RPMI8226 (cell line): ENCODE measurements at regions not wholly inside any gene's neighbourhood (a gene's known extent, or its start where the extent isn't known, plus 50 kb on each side); places are given as distances from the start of the nearest gene placed in this dataset.

Experiments used
- DNase-seq: peaks from one replicate; pipeline ENCODE4 v3.0.0-alpha.2; 2015

DNA sequence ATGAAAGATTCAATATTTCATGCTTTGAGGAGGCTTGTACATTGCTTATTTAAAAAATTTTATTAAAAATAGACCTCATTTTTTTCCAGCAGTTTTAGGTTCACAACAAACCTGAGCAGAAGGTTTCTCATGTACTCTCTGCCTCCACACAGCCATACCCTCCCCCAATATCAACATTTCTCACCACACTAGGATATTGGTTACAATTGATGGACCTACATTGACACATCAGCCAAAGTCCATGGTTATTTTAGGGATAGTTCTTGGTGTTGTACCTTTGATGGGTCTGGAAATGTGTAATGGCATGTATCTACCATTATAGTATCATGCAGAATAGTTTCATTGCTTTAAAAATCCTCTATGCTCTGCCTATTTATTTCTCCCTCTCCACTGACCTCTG, 611.0 kb downstream of the KCTD8 start:
- DNase-seq, result no peak

DNA sequence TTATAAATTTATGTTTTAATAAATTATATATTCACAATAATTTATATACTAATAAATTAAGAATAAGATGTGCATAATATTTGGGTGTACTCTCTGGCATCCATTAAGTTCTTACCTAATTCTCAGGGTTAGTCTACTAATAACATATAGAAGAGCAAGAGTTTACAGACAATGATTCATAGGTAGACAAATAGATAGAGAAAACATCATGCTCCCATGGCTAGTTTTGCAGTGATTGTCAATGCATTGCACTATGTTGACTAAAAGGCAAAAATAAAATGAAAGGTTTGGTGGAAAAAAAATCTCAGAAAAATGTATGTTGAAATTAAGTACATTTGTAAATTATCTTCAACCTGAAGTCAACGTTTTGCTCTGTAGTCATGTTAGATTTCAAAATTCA, 606.0 kb downstream of the KCTD8 start:
- no peak for DNase-seq

DNA sequence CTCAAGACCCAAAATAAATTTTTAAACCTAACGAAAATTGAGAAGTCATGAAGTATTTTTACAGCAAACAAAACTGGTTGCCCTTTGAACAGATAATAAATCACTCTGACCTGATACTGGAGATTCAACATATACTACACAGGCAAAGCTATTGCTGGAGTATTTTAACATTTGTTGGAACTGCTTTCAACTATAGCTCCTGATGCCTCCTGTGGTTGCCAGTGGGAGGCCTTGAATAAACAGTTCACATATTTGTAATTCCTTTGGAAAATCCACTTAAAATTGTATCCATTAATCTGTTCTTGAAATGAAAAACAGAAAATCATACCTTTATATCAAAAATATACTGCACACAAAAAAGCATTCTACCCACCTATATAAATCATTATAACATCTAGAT, 605.1 kb downstream of the KCTD8 start:
- no peak for DNase-seq

GRCh38 chr4:43846111-43846587, 602.5 kb downstream of the KCTD8 start:
- DNase-seq, result no peak

GRCh38 chr4:43853565-43854264, 594.9 kb downstream of the KCTD8 start:
- no peak for DNase-seq

- DNase-seq, result no peak
These were observed 593.3 kb downstream of the KCTD8 start for GRCh38 chr4:43855283-43855682.

DNA sequence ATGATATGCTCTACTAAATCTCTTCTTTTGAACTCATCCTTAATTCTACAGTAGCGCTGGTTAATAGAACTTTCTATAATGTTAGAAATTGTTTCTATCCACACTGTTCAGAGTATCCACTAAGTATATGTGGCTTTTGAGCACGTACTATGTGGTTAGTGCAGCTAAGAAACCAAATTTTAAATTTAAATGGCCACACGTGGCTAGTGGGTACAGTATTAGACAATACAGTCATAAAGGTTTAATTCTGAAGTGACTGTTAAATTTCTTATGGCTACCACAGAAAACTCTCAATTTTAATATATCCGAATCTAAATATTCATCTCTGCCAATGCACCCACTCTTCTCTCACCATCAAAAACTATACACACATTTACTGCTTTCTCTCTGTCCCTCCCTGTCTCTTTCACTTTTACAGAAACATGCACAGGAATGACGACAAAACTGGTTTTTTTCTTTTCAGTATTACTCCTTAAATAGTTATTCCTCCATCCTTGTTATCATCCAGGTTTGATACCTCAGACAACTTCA, 583.9 kb downstream of the KCTD8 start:
- no peak for DNase-seq

DNA sequence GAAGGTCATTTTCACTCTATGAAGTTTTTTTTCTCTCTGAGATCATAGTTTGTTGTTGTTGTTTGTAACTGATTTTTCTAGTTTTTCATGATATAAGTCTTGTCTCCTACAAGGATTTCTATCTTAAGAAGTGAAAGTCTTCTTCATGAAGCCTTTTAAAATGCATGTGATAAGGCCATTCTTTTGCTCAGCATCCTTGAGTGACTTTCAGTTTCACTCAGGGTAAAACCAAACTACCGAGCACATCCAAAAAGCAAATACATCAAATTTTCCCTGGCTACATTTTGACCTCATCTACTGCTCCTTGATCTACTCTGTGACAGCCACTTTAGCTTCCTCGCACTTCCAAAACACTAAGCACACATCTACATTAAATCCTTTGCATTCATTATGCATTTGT, 580.7 kb downstream of the KCTD8 start:
- no peak for DNase-seq

GRCh38 chr4:43875655-43876054, 573.0 kb downstream of the KCTD8 start:
- no peak for DNase-seq

GRCh38 chr4:43882470-43882869, 566.1 kb downstream of the KCTD8 start:
- no peak for DNase-seq

GRCh38 chr4:43886196-43886595, 562.4 kb downstream of the KCTD8 start:
- no peak for DNase-seq

DNA sequence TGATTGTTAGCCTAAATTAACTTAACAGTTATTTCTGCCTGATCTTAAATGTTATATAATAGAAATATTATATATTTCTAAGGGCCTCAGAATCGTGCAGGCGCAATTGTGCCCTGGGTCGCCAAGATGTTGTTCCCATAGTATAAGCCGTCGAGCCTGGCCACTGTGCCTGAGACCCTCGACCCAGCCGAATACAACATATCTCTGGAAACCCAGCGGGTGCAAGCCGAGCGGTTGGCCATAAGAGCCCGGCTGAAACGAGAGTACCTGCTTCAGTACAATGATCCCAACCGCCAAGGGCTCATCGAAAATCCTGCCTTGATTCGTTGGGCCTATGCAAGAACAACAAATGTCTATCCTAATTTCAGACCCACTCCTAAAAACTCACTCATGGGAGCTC, 549.8 kb downstream of the KCTD8 start:
- no peak for DNase-seq

- DNase-seq, result no peak
These were observed 545.2 kb downstream of the KCTD8 start for GRCh38 chr4:43903456-43903855.

GRCh38 chr4:43918377-43918776, 530.2 kb downstream of the KCTD8 start:
- no peak for DNase-seq

DNA sequence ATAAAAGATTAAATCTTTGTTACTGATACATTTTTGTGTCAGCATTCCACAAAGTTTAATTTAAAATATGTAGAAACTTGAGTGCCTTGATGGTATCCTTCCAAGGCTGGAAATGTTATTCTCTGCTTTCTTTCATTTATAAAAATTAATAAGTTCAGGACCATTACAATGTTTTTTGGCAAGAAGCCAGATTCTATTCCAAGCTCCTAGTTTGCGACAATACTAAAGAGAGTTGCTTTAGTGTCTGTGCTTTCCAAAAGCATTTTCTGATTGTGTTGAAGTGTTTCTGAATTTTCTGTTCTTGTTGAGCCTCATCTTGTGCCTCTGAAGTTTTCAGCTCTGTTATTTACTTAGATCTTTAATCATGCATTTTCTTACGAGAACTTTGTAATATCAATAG, 516.2 kb downstream of the KCTD8 start:
- DNase-seq, result no peak

- no peak for DNase-seq
These were observed 504.6 kb downstream of the KCTD8 start for GRCh38 chr4:43943998-43944397.

- no peak for DNase-seq
These were observed 488.6 kb downstream of the KCTD8 start for GRCh38 chr4:43959976-43960375.

DNA sequence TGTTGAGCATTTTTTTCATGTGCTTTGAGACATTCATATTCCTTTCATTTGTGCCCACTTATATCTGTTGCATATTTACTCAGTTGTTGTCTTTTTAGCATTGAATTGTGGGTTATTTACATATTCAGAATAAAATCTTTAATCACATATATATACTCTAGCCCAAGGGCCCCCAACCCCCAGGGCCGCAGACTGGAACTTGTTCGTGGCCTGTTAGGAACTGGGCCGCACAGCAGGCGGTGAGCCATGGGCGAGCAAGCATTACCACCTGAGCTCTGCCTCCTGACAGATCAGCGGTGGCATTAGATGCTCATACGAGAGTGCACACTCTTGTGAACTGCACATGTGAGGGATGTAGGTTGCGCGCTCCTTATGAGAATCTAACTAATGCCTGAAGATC, 480.6 kb downstream of the KCTD8 start:
- DNase-seq, result no peak

GRCh38 chr4:43983610-43984009, 465.0 kb downstream of the KCTD8 start:
- DNase-seq, result no peak

- DNase-seq, result no peak
These were observed 461.2 kb downstream of the KCTD8 start for GRCh38 chr4:43987331-43987944.

DNA sequence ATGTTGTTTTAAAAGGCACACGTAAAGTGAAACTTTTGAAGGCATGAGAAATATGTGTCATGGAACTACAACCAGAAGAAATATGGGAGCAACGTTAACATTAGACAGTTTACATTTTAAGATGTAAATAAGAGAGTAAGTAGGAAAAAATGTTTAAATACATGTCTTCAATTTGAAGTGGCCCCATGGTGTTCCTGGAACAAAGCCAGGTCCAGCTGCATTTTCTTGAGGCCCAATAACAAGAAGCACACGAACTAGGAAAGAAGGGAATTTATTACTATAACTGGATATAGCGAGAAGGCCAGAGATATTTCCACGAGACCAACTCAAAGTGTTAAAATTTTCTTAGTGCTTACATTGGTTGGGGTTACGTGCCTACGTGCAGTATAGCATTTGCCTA, 458.1 kb downstream of the KCTD8 start:
- DNase-seq, result no peak

DNA sequence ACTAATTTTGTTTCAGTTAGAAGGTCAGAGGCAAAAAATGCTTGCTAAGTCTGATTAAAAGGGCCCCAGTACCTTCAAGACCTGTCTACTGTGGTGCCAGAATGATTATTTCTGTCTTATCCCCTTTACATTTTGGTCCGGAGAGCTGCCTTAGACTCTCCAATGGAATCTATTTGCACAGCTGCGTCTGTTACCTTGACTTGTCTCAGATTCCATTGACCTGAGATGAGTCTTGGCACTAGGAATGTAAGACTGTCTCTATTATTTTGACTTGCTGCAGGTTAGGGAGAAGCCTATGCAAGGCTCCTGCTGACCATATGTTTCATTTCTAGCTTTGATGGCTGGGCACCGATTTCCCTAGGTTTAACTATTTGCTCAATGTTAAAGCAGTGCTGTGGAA, 457.6 kb downstream of the KCTD8 start:
- DNase-seq, result no peak

- no peak for DNase-seq
These were observed 456.1 kb downstream of the KCTD8 start for GRCh38 chr4:43992552-43992951.

GRCh38 chr4:43993196-43993902, 455.3 kb downstream of the KCTD8 start:
- no peak for DNase-seq
